ENCODE measurements at regions not wholly inside any gene's neighbourhood (a gene's known extent, or its start where the extent isn't known, plus 50 kb on each side); places are given as distances from the start of the nearest gene placed in this dataset.
"Not testable (repeated sequence)": the region's sequence is repeated elsewhere in the genome, so short reads cannot be mapped to it uniquely, and the experiment has no call there.

DNA sequence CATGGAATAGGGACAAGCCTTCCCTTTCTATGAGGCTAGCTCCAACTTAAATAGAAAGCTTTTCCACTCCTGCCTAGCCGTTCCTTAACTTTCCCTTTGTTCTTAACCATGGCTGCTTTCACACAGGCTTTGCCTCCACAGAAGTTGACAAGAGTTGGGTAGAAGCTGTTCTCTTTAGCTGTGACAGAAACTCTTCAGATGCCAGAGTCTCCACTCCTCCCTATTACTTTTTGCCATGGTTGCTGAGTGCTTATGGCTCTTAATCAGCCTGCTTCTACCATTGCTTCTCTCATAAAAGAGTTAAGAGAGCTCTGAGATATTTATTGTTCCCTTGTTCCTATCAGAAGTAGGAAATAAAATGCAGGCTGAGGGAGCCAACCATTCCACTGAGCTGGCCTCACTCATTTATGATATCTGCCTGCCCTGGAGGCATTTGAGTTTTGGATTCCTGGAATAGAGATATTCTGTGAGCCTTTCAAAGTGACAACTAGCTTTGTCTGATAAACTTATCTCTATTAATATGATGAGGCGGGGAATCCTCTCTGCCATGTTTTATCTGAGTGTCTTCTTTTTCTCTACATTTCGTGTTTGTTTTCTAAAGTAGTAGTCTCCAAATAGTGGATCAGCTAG, 162.6 kb downstream of the DMAC1 start:
- TF ChIP-seq, protein P1, sequence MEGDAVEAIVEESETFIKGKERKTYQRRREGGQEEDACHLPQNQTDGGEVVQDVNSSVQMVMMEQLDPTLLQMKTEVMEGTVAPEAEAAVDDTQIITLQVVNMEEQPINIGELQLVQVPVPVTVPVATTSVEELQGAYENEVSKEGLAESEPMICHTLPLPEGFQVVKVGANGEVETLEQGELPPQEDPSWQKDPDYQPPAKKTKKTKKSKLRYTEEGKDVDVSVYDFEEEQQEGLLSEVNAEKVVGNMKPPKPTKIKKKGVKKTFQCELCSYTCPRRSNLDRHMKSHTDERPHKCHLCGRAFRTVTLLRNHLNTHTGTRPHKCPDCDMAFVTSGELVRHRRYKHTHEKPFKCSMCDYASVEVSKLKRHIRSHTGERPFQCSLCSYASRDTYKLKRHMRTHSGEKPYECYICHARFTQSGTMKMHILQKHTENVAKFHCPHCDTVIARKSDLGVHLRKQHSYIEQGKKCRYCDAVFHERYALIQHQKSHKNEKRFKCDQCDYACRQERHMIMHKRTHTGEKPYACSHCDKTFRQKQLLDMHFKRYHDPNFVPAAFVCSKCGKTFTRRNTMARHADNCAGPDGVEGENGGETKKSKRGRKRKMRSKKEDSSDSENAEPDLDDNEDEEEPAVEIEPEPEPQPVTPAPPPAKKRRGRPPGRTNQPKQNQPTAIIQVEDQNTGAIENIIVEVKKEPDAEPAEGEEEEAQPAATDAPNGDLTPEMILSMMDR (IDR thresholded peaks at IDR 0.05; ENCODE audit: insufficient read depth, low read depth, low read length): no peak
- DNase-seq (ENCODE audit: low read depth): no peak
- no peak overlapping the region for H3K4me3 ChIP-seq (ENCODE audit: low read depth, low read length)

DNA sequence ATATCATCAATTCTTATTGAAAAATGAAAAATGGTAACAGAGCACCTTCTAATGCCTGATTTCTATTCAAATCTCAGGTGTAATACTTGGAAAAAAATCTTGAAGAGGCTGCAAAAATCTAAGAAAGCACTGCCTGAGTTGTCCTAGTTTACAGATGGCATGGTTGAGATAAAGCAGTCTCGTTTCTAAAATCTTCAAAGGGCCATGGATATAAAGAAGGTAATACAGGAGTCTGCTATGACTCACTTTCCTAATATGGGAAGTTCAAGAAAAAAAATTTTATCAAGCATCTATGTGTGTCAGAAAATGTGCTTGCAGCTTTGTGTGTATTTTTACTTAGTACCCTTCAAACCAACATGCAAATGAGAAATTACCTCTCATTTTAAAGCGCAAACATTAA, 163.3 kb downstream of the DMAC1 start:
- TF ChIP-seq, protein P1 (IDR thresholded peaks at IDR 0.05; ENCODE audit: insufficient read depth, low read depth, low read length): no peak

DNA sequence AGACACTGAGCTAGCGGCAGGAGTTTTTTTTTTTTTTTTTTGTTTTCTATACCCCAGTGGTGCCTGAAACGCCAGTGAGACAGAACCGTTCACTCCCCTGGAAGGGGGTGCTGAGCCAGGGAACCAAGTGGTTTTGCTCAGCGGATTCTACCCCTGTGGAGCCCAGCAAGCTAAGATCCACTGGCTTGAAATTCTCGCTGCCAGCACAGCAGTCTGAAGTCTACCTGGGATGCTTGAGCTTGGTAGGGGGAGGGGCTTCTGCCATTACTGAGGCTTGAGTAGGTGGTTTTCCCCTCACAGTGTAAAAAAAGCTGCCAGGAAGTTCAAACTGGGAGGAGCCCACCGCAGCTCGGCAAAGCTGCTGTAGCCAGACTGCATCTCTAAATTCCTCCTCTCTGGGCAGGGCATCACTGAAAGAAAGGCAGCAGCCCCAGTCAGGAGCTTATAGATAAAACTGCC, 173.0 kb downstream of the DMAC1 start:
- DNase-seq (ENCODE audit: low read depth): not testable (repeated sequence)

More for the DNA sequence above, 163.3 kb downstream of the DMAC1 start:
- DNase-seq (ENCODE audit: low read depth): no peak
- no peak overlapping the region for H3K4me3 ChIP-seq (ENCODE audit: low read depth, low read length)

DNA sequence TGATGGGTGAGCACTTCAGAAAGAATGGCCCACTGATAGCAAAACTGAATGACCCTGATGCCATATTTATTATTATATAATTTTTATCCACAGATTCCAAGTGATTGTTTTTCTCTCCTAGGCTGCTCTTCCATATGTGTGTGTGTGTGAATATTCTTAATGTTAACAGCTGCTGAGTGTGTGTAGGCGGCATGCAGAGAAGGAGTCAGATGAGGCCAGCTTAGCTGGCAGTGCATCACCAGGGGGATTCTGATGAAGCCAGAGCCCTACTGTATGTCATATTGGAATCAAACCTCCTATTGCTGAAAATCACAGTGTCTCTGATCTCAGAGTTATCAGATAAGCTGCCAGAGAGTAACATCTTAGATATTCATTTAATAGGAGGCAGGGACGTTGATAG, 177.1 kb downstream of the DMAC1 start:
- H3K4me3 ChIP-seq (ENCODE audit: low read depth, low read length): no peak overlapping the region
- DNase-seq (ENCODE audit: low read depth): no peak
- TF ChIP-seq, protein P1 (IDR thresholded peaks at IDR 0.05; ENCODE audit: insufficient read depth, low read depth, low read length): no peak

More for the DNA sequence above, 173.0 kb downstream of the DMAC1 start:
- not testable (repeated sequence) for H3K4me3 ChIP-seq (ENCODE audit: low read depth, low read length)

DNA sequence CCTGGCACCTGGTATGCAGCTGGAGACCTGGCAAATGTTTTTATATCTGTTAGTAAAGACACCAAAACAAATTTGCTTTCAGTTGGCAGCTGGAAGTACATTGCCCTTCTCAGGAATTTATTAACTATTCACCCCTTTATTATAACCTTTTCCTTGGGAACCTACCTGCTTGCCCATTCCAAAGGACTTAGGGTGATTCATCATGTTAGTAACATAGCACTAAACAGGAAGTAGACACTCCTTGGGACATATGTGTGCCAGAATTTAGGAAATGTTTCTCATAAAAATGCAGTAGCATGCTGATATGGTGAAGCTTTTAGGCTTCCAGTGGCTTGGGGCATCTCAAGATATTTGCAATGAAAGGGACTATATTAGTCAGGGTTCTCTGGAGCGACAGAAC, 184.2 kb downstream of the DMAC1 start:
- H3K4me3 ChIP-seq (ENCODE audit: low read depth, low read length): no peak overlapping the region
- DNase-seq (ENCODE audit: low read depth): no peak
- TF ChIP-seq, protein P1 (IDR thresholded peaks at IDR 0.05; ENCODE audit: insufficient read depth, low read depth, low read length): no peak

DNA sequence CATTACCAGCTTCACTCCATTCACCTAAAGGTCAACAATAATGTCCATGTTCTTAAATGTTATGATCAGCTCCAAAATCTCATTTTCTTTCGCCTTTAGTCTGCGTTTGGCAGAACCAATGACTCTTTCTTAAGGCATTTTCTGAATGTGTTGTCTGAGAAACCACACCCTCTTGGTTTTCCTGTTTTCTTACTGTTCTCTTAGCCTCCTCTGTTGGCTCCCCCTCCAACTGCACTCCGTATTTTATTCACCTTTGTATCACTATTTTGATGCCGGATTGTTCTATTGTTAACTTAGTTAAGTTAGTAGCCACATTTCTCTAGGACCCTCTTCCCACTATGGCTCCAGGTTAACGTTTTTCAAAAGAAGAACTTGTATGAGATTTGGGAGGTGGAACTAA, 185.6 kb downstream of the DMAC1 start:
- H3K4me3 ChIP-seq (ENCODE audit: low read depth, low read length): no peak overlapping the region
- no peak for DNase-seq (ENCODE audit: low read depth)
- TF ChIP-seq, protein P1 (IDR thresholded peaks at IDR 0.05; ENCODE audit: insufficient read depth, low read depth, low read length): no peak

DNA sequence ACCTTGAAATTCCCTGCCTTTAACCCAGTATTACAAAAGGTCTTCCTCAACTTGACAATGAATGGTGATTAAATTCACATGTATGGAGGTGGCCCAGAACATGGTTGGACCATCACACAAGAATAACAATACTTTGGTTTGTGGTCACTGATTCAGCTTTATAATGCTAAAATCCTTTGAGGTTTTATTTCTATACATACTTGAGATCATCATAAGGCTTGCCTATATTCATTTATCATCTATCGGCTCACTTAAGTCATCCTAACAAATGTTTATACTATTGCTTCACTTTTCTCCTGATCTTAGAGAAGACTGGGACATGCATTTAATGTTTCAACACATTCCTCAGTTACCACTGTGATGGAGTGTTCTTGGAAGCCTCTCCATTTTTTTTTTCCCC, 191.3 kb downstream of the DMAC1 start:
- TF ChIP-seq, protein P1 (IDR thresholded peaks at IDR 0.05; ENCODE audit: insufficient read depth, low read depth, low read length): no peak
- no peak for DNase-seq (ENCODE audit: low read depth)
- no peak overlapping the region for H3K4me3 ChIP-seq (ENCODE audit: low read depth, low read length)
